WI38 (cell line): ENCODE measurements at regions not wholly inside any gene's neighbourhood (a gene's known extent, or its start where the extent isn't known, plus 50 kb on each side); places are given as distances from the start of the nearest gene placed in this dataset.

Experiments used
- H3K4me3 ChIP-seq: 2 replicates; pipeline ENCODE4 v1.5.1; 2011; ENCODE audit warnings: low read depth, mild to moderate bottlenecking, control low read depth, low read length
- TF ChIP-seq, protein P1 (sequence below): IDR thresholded peaks from 2 replicates; pipeline ENCODE4 v1.5.1; 2012; ENCODE audit warnings: low read depth, mild to moderate bottlenecking, control low read depth, low read length

DNA sequence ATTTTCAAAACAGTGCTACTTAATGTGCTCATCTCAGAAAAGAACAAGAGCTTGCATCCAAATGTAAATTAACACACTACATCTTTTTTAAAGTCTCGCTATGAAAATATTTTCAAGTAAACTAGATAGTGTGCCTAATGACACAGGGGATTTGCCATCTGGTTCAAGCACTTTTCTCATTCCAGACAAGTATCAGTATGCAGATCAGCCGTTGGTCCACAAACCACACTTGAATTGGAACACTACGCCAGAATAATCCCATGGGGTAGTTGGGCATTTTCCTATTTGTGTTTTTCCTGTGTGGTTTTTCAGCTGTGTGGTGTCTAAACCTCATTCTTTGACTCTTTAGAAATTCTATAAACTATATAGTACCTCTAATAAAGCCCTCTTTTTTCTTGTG, 256.2 kb downstream of the EPHA7 start:
- TF ChIP-seq, protein P1, sequence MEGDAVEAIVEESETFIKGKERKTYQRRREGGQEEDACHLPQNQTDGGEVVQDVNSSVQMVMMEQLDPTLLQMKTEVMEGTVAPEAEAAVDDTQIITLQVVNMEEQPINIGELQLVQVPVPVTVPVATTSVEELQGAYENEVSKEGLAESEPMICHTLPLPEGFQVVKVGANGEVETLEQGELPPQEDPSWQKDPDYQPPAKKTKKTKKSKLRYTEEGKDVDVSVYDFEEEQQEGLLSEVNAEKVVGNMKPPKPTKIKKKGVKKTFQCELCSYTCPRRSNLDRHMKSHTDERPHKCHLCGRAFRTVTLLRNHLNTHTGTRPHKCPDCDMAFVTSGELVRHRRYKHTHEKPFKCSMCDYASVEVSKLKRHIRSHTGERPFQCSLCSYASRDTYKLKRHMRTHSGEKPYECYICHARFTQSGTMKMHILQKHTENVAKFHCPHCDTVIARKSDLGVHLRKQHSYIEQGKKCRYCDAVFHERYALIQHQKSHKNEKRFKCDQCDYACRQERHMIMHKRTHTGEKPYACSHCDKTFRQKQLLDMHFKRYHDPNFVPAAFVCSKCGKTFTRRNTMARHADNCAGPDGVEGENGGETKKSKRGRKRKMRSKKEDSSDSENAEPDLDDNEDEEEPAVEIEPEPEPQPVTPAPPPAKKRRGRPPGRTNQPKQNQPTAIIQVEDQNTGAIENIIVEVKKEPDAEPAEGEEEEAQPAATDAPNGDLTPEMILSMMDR = no peak
- H3K4me3 ChIP-seq = no peak overlapping the region

GRCh38 chr6:93139408-93140081, 279.8 kb downstream of the EPHA7 start:
- H3K4me3 ChIP-seq = no peak overlapping the region
- TF ChIP-seq, protein P1 = no peak

- TF ChIP-seq, protein P1 = no peak
- no peak overlapping the region for H3K4me3 ChIP-seq
Observed at GRCh38 chr6:93136111-93136510, 283.2 kb downstream of the EPHA7 start.

DNA sequence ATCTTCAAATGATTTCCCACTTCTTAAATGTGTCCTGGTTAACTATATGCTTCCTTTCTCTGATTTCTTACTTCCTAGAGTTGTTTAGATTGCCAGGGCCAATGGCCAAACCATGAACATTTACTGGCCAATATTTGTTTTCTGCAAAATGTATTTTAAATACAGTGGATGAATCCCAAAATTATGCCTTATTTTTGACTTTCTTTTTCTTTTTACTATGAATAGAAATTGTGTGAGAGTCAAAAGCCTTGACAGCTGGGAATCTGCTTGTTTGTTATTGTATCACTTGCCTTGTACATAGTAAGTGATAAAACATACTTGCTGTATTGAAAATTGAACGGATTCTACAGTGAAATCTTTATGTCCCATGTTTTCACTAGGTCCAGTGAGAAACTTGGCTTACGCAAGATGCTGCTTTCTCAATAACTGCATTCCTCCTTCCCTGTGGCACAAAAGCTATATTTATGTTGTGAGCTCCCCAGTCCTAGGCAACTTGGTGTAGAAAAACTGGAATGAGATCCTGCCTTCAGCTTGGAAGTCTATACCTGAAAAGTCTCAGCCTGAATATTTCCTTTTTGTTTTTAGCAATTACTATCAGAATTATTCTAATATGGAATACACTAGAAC, 295.2 kb downstream of the EPHA7 start:
- no peak overlapping the region for H3K4me3 ChIP-seq
- TF ChIP-seq, protein P1 = no peak

DNA sequence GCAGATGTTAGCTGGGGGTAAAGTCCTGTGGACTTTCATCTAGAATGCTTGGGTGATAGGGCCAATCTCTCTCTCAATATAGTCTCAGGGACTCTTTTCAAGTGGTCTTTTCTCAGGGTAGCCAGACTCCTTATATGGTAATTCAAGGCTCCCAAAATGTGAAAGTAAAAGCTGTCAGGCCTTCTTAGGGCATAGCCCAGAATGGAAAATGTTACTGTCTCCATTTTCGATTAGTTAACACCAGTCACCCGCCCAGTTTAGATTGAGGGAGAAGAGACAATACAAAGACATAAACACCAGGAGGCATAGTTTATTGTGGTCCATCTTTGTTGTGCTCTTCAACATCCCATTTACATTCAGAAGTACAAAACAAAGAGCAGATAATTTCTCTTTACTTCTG, 295.8 kb downstream of the EPHA7 start:
- no peak overlapping the region for H3K4me3 ChIP-seq
- TF ChIP-seq, protein P1 = no peak

- TF ChIP-seq, protein P1 = no peak
- no peak overlapping the region for H3K4me3 ChIP-seq
Observed at GRCh38 chr6:93120154-93120742, 299.1 kb downstream of the EPHA7 start.

- TF ChIP-seq, protein P1 = no peak
- H3K4me3 ChIP-seq = no peak overlapping the region
Observed at GRCh38 chr6:93105907-93106306, 313.5 kb downstream of the EPHA7 start.
